HepG2 (cell line): ENCODE measurements at regions not wholly inside any gene's neighbourhood (a gene's known extent, or its start where the extent isn't known, plus 50 kb on each side); places are given as distances from the start of the nearest gene placed in this dataset.

ENCODE experiments used
- ATAC-seq: fragments of 200-7000 bp; cut with Tn5 transposase; 3 replicates; pipeline ENCODE4 v1.9.1; 2020; ENCODE audit warnings: mild to moderate bottlenecking, moderate library complexity
- BruUV-seq: library from RNA; stranded (reverse); fragments of 400-500 nt; replicated peaks from 2 replicates; lab custom pipeline; 2021; lab: Mats Ljungman, UMichigan
- CTCF ChIA-PET: fragments of 300-600 bp; formaldehyde crosslinking; extraction: SDS; loops from one replicate; lab custom pipeline; 2021; ENCODE audit warnings: low total read pairs, inconsistent platforms, low intra/inter-chr PET ratio; lab: Yijun Ruan, JAX
- POLR2A ChIA-PET: fragments of 350-600 bp; sonication (Branson Sonifier 250); formaldehyde crosslinking; loops from one replicate; lab custom pipeline; 2020; ENCODE audit warnings: antibody characterized with exemption, inconsistent platforms; lab: Yijun Ruan, JAX
- DNase-seq: peaks from one replicate; pipeline ENCODE4 v3.0.0-alpha.2; 2015; ENCODE audit warnings: low spot score
- FAIRE-seq: peaks from 3 replicates; lab custom pipeline; 2011; peaks lifted over from hg19 to GRCh38; lab: Jason Lieb, UNC
- H2AFZ ChIP-seq: one replicate; pipeline ENCODE4 v1.6.1; 2011; ENCODE audit warnings: low read length, inconsistent platforms
- H3K27ac ChIP-seq: fragments of 300-600 bp; 3 replicates; pipeline ENCODE4 v1.8.0; 2011; ENCODE audit warnings: mixed run types, mild to moderate bottlenecking, mixed read lengths, low read length, inconsistent platforms; ENCODE audit not compliant: insufficient read depth; ENCODE audit errors: extremely low read length
- H3K27me3 ChIP-seq, 2 experiments: fragments of 200-600 bp in 1 of 2; 2 replicates in 1 of 2; 3 replicates in 1 of 2; pipeline versions ENCODE4 v1.6.0 to v1.8.0; 2011; ENCODE audit warnings: low read length in 2 of 2, mild to moderate bottlenecking in 2 of 2, moderate library complexity in 2 of 2, inconsistent platforms in 1 of 2; ENCODE audit not compliant: insufficient read depth in 2 of 2, control insufficient read depth in 1 of 2
- H3K36me3 ChIP-seq, 2 experiments: fragments of 200-600 bp in 1 of 2; replicated peaks in 1 of 2; 2 replicates in 1 of 2; 3 replicates in 1 of 2; pipeline versions ENCODE4 v1.5.1 to v1.8.0; 2011; ENCODE audit warnings: low read length in 2 of 2, inconsistent platforms in 1 of 2; ENCODE audit not compliant: insufficient read depth in 2 of 2, control insufficient read depth in 1 of 2
- H3K4me1 ChIP-seq: 2 replicates; pipeline ENCODE4 v1.5.1; 2012; ENCODE audit warnings: low read length, inconsistent platforms; ENCODE audit not compliant: insufficient read depth
- H3K4me2 ChIP-seq: 2 replicates; pipeline ENCODE4 v1.6.0; 2011; ENCODE audit warnings: low read depth, low read length, inconsistent platforms
- H3K4me3 ChIP-seq, 3 experiments: fragments of 200-600 bp in 1 of 3; sonication (generic), shearing (Covaris generic) in 1 of 3; replicated peaks in 1 of 3; 2 replicates each; pipeline ENCODE4 v1.5.1; 2011 to 2016; ENCODE audit warnings: low read length in 3 of 3, inconsistent platforms in 2 of 3, low read depth in 2 of 3, mild to moderate bottlenecking in 2 of 3, control low read depth in 1 of 3, mixed read lengths in 1 of 3; ENCODE audit not compliant: insufficient read depth in 1 of 3
- H3K79me2 ChIP-seq: one replicate; pipeline ENCODE4 v1.6.1; 2011; ENCODE audit warnings: low read length, inconsistent platforms; ENCODE audit not compliant: insufficient read depth
- H3K9ac ChIP-seq: 2 replicates; pipeline ENCODE4 v1.6.0; 2011; ENCODE audit warnings: mild to moderate bottlenecking, low read depth, low read length, inconsistent platforms; ENCODE audit not compliant: insufficient read depth
- H3K9me3 ChIP-seq: 2 replicates; pipeline ENCODE4 v1.5.1; 2012; ENCODE audit warnings: mild to moderate bottlenecking, low read length
- H4K20me1 ChIP-seq: 2 replicates; pipeline ENCODE4 v1.6.0; 2011; ENCODE audit warnings: inconsistent platforms, mild to moderate bottlenecking, low read length, moderate library complexity; ENCODE audit not compliant: insufficient read depth
- ARID2 ChIP-seq: sonication (generic); formaldehyde crosslinking; IDR thresholded peaks from 2 replicates; pipeline ENCODE4 v1.8.1; 2022; ENCODE audit warnings: mild to moderate bottlenecking, missing genetic modification reagents, borderline replicate concordance
- CREBL2 ChIP-seq: sonication (generic); formaldehyde crosslinking; IDR thresholded peaks from 2 replicates; pipeline ENCODE4 v1.8.1; 2023; ENCODE audit warnings: missing genetic modification reagents, mild to moderate bottlenecking, borderline replicate concordance
- ETV5 ChIP-seq: IDR thresholded peaks from 2 replicates; pipeline ENCODE4 v1.6.1; 2018; ENCODE audit warnings: missing biosample characterization, missing genetic modification reagents, inconsistent platforms, borderline replicate concordance
- EZH2 ChIP-seq: conservative IDR thresholded peaks from 2 replicates; pipeline ENCODE4 v1.6.1; 2012; ENCODE audit warnings: mild to moderate bottlenecking, low read depth, low read length, moderate library complexity
- FOXP4 ChIP-seq: sonication (generic); formaldehyde crosslinking; IDR thresholded peaks from 2 replicates; pipeline ENCODE4 v1.4.0; 2020; ENCODE audit warnings: missing genetic modification reagents
- KLF15 ChIP-seq: sonication (generic); formaldehyde crosslinking; IDR thresholded peaks from 2 replicates; pipeline ENCODE4 v1.8.1; 2023; ENCODE audit warnings: borderline replicate concordance, mild to moderate bottlenecking, inconsistent platforms, missing genetic modification reagents, mixed read lengths
- MYC ChIP-seq: sonication (generic); formaldehyde crosslinking; IDR thresholded peaks from 2 replicates; pipeline ENCODE4 v1.9.0; 2021; ENCODE audit warnings: missing genetic modification reagents, borderline replicate concordance
- NCOR1 ChIP-seq: fragments of 200-600 bp; sonication (generic); IDR thresholded peaks from 2 replicates; pipeline ENCODE4 v1.7.0; 2017; ENCODE audit warnings: antibody characterized with exemption, low read length, borderline replicate concordance
- PAX8 ChIP-seq: sonication (generic); formaldehyde crosslinking; IDR thresholded peaks from 2 replicates; pipeline ENCODE4 v1.8.0; 2022; ENCODE audit warnings: mild to moderate bottlenecking, missing genetic modification reagents, borderline replicate concordance
- RERE ChIP-seq: IDR thresholded peaks from 2 replicates; pipeline ENCODE4 v1.6.1; 2016; ENCODE audit warnings: low read depth, missing genetic modification reagents, missing compliant biosample characterization
- TEAD2 ChIP-seq: sonication (generic); formaldehyde crosslinking; IDR thresholded peaks from 2 replicates; pipeline ENCODE4 v1.9.0; 2021; ENCODE audit warnings: missing genetic modification reagents
- ZNF576 ChIP-seq: sonication (generic); formaldehyde crosslinking; IDR thresholded peaks from 2 replicates; pipeline ENCODE4 v1.4.0; 2020; ENCODE audit warnings: mild to moderate bottlenecking, missing genetic modification reagents
- ZNF616 ChIP-seq: sonication (generic); formaldehyde crosslinking; IDR thresholded peaks from 2 replicates; pipeline ENCODE4 v1.5.0; 2020; ENCODE audit warnings: low read depth, mild to moderate bottlenecking, missing genetic modification reagents
- ZSCAN9 ChIP-seq: IDR thresholded peaks from 2 replicates; pipeline ENCODE4 v1.6.1; 2016; ENCODE audit warnings: borderline replicate concordance
- WGBS: methylation state at CpG from one replicate; pipeline ENCODE4 v1.1.6; 2017; ENCODE audit warnings: low lambda C conversion rate; 5-methylcytosine and 5-hydroxymethylcytosine counted together
- in situ Hi-C: cut with HindIII; loops from 2 replicates; pipeline ENCODE4 v1.10.0; 2017; ENCODE audit warnings: low pct_unique_long_range_greater_than_20kb; ENCODE audit not compliant: extremely low pct_ligation_motif_present
- intact Hi-C: fragments of 100-400 bp; cut with micrococcal nuclease; formaldehyde crosslinking; loops from one replicate; pipeline ENCODE4 v1.10.0; 2022; ENCODE audit not compliant: unreplicated experiment

- Histone ChIP-seq H3K4me1 (no peaks in the 10 kb centered on the region), H3K4me2 (no peak overlapping the region), H3K9me3 (no peaks in the 10 kb centered on the region), H3K27ac (no peak overlapping the region), H3K79me2 (no peaks in the 10 kb centered on the region), H3K4me3 (no peak overlapping the region), H4K20me1 (no peaks in the 10 kb centered on the region), H2AFZ (no peak overlapping the region), H3K9ac (no peak overlapping the region), H3K27me3 (no peaks in the 10 kb centered on the region), H3K36me3 (no peaks in the 10 kb centered on the region)
- no TSS peak for BruUV-seq
- FAIRE-seq (peak; percentile 15), DNase-seq (no peak), ATAC-seq (no peak)
- in situ Hi-C loops (no loop called here), intact Hi-C loops (no loop called here)
- POLR2A ChIA-PET = no interaction called here
- TF ChIP-seq ZNF616 (CRISPR knock-in tag) (no peak), NCOR1 (no peak), ETV5 (CRISPR knock-in tag) (no peak), ARID2 (CRISPR knock-in tag) (no peak), TEAD2 (CRISPR knock-in tag) (no peak), ZSCAN9 (no peak), CREBL2 (CRISPR knock-in tag) (no peak), EZH2 (no peak), MYC (CRISPR knock-in tag) (no peak), FOXP4 (CRISPR knock-in tag) (no peak), KLF15 (CRISPR knock-in tag) (no peak), RERE (CRISPR knock-in tag) (no peak), ZNF576 (CRISPR knock-in tag) (no peak), PAX8 (CRISPR knock-in tag) (no peak)
- CTCF ChIA-PET = no interaction called here
- 7% methylated on average over 6 of the region's 6 CpGs for WGBS
Observed at GRCh38 chr2:146844226-146844990, 1000.4 kb upstream of the ACVR2A start.
